Parathyroid adenoma (tissue), 2 donors: ENCODE measurements at regions not wholly inside any gene's neighbourhood (a gene's known extent, or its start where the extent isn't known, plus 50 kb on each side); places are given as distances from the start of the nearest gene placed in this dataset.

Source experiments
- H2AFZ ChIP-seq: fragments of 300-600 bp; sonication (generic); one replicate; pipeline ENCODE4 v1.7.0; 2017; ENCODE audit warnings: antibody characterized with exemption, mild to moderate bottlenecking
- H3K27ac ChIP-seq: fragments of 300-600 bp; sonication (generic); one replicate; pipeline ENCODE4 v1.7.0; 2017
- H3K27me3 ChIP-seq: fragments of 300-600 bp; sonication (generic); one replicate; pipeline ENCODE4 v1.7.0; 2017; ENCODE audit warnings: low read length; ENCODE audit not compliant: control insufficient read depth, insufficient read depth
- H3K36me3 ChIP-seq: fragments of 300-600 bp; sonication (generic); one replicate; pipeline ENCODE4 v1.7.0; 2017; ENCODE audit warnings: low read length; ENCODE audit not compliant: control insufficient read depth, insufficient read depth
- H3K4me1 ChIP-seq: fragments of 300-600 bp; sonication (generic); one replicate; pipeline ENCODE4 v1.7.0; 2017; ENCODE audit warnings: control low read depth
- H3K4me2 ChIP-seq: fragments of 300-600 bp; sonication (generic); one replicate; pipeline ENCODE4 v1.7.0; 2017; ENCODE audit warnings: low read length
- H3K4me3 ChIP-seq: fragments of 300-600 bp; sonication (generic); one replicate; pipeline ENCODE4 v1.7.0; 2017; ENCODE audit warnings: low read depth, low read length
- H3K79me2 ChIP-seq: fragments of 300-600 bp; sonication (generic); one replicate; pipeline ENCODE4 v1.7.0; 2017; ENCODE audit warnings: control low read depth
- H3K9ac ChIP-seq: fragments of 300-600 bp; sonication (generic); one replicate; pipeline ENCODE4 v1.7.0; 2017; ENCODE audit warnings: mild to moderate bottlenecking
- H3K9me3 ChIP-seq: fragments of 300-600 bp; sonication (generic); one replicate; pipeline ENCODE4 v1.7.0; 2017; ENCODE audit warnings: low read length; ENCODE audit not compliant: control insufficient read depth
- TF ChIP-seq, protein P1 (sequence below): fragments of 300-600 bp; sonication (generic); IDR thresholded peaks from one replicate; pipeline ENCODE4 v1.7.0; 2017; ENCODE audit warnings: antibody characterized with exemption, mild to moderate bottlenecking
- donor health status: primary hyperparathyroidism.

DNA sequence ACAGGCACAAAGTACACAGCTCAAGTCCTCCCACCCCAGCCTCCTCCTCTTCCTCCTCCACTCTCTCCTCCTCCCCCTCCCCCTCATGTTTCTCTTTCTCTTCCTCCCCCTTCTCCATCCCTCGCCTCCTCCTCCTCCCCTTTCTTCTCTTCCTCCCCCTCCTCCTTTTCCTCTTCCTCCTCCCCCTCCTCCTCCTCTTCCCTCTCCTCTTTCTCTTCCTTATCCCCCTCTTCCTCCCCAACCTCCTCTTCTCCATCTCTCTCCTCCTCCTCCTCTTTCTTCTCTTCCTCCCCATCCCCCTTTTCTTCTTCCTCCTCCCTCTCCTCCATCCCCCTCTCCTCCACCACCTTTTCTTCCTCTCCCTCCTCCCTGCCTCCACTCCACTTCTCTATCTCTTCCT, 276.3 kb upstream of the TSHZ3 start:
- no peaks in the 10 kb centered on the region for H3K9me3 ChIP-seq
- H3K27me3 ChIP-seq, result no peaks in the 10 kb centered on the region
- H3K9ac ChIP-seq, result no peak overlapping the region
- no peak overlapping the region for H3K4me2 ChIP-seq
- H3K4me1 ChIP-seq, result no peaks in the 10 kb centered on the region
- H2AFZ ChIP-seq, result no peak overlapping the region
- no peak overlapping the region for H3K27ac ChIP-seq
- no peak overlapping the region for H3K4me3 ChIP-seq
- no peaks in the 10 kb centered on the region for H3K36me3 ChIP-seq
- TF ChIP-seq, protein P1, sequence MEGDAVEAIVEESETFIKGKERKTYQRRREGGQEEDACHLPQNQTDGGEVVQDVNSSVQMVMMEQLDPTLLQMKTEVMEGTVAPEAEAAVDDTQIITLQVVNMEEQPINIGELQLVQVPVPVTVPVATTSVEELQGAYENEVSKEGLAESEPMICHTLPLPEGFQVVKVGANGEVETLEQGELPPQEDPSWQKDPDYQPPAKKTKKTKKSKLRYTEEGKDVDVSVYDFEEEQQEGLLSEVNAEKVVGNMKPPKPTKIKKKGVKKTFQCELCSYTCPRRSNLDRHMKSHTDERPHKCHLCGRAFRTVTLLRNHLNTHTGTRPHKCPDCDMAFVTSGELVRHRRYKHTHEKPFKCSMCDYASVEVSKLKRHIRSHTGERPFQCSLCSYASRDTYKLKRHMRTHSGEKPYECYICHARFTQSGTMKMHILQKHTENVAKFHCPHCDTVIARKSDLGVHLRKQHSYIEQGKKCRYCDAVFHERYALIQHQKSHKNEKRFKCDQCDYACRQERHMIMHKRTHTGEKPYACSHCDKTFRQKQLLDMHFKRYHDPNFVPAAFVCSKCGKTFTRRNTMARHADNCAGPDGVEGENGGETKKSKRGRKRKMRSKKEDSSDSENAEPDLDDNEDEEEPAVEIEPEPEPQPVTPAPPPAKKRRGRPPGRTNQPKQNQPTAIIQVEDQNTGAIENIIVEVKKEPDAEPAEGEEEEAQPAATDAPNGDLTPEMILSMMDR, result no peak
- H3K79me2 ChIP-seq, result no peaks in the 10 kb centered on the region

DNA sequence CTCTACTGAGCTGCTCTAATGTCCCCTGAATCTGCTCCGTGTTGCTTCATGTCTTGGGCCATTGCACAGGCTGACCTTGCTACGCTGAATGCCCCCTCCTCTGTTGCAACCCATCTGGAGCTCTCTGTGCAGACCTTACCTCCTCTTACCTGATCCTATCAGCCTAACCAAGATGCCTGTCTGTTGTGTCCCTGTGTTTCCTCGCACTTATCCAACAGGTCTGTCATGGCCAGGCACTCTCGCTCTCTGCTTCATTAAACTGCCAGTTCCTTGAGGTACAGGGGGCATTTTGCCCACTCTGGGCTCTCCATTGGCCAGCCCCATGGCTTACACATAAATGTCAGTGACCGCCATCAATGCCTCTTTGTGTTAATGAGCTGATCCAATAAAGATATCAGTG, 277.7 kb upstream of the TSHZ3 start:
- H3K79me2 ChIP-seq, result no peaks in the 10 kb centered on the region
- H3K27me3 ChIP-seq, result no peaks in the 10 kb centered on the region
- H3K9me3 ChIP-seq, result no peaks in the 10 kb centered on the region
- H3K4me3 ChIP-seq, result no peak overlapping the region
- H3K4me2 ChIP-seq, result no peak overlapping the region
- H3K36me3 ChIP-seq, result no peaks in the 10 kb centered on the region
- TF ChIP-seq, protein P1, result no peak
- H3K9ac ChIP-seq, result no peak overlapping the region
- H2AFZ ChIP-seq, result no peak overlapping the region
- H3K27ac ChIP-seq, result no peak overlapping the region
- H3K4me1 ChIP-seq, result no peaks in the 10 kb centered on the region

GRCh38 chr19:31627620-31628365, 278.6 kb upstream of the TSHZ3 start:
- no peaks in the 10 kb centered on the region for H3K36me3 ChIP-seq
- no peaks in the 10 kb centered on the region for H3K4me1 ChIP-seq
- H3K9ac ChIP-seq, result no peak overlapping the region
- no peak overlapping the region for H3K27ac ChIP-seq
- H2AFZ ChIP-seq, result no peak overlapping the region
- TF ChIP-seq, protein P1, result no peak
- no peaks in the 10 kb centered on the region for H3K27me3 ChIP-seq
- no peak overlapping the region for H3K4me2 ChIP-seq
- H3K4me3 ChIP-seq, result no peak overlapping the region
- no peaks in the 10 kb centered on the region for H3K79me2 ChIP-seq
- no peaks in the 10 kb centered on the region for H3K9me3 ChIP-seq

DNA sequence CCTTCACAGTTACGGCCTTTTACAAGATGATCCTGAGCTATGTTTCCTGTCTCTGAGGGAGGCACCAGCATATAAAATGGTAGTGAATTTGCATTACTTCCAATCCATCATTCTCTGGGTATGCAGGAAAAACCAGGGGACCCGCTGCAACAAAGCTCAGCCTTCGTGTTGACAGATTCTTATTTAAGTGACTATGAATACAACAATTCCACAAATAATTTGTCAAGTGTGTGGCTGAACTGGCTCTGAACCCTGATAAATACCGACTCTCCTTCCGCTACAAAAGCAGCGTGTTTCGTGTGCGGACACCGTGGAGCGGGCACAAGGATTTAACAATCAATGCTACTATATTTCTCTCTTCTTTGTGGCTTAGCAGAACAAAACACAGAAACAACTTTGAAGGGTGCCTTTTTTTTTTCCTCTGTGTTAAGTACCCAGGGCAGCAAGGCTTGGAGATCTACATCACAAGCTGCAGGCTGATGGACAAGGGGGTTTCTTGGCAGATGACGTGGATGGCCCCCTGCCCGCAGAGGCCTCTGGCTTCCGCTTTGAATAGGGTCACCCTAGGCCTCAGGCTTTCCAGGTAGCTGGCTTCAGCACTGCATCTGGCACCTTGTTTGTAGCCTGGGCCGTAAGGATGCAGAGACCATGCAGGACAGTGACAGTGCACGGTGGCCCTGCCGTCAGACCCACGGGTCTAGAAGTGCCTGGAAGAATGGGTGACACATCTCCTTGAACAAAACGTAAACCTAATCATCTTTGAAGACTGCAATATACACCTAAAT, 280.5 kb upstream of the TSHZ3 start:
- Histone ChIP-seq H3K36me3 (no peaks in the 10 kb centered on the region), H3K9me3 (no peaks in the 10 kb centered on the region), H3K27ac (no peak overlapping the region), H3K79me2 (no peaks in the 10 kb centered on the region), H2AFZ (no peak overlapping the region), H3K4me2 (no peak overlapping the region), H3K4me1 (no peaks in the 10 kb centered on the region), H3K27me3 (no peaks in the 10 kb centered on the region), H3K4me3 (no peak overlapping the region), H3K9ac (no peak overlapping the region)
- TF ChIP-seq, protein P1, result no peak
